ENCODE measurements at regions not wholly inside any gene's neighbourhood (a gene's known extent, or its start where the extent isn't known, plus 50 kb on each side); places are given as distances from the start of the nearest gene placed in this dataset.
"Not testable (repeated sequence)": the region's sequence is repeated elsewhere in the genome, so short reads cannot be mapped to it uniquely, and the experiment has no call there.

DNA sequence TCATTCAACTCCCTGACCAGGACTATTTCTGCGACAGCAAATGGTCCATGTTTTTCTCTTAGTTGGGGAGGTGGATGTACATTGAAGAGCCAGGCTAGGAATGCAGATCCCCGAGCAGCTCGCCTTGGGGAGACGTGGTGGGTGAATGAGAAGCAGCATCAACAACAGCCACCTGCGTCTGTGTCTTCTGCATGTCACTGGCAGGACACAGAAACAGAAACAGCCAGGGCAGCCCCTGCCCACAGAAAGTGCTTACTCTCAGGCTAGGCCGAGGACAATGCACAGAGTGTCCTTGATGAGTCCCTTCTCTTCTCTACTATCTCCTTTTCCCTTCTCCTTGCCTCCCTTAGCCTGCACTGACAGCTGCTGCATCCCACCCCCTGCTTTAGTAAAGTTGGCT, 541.9 kb upstream of the CADM1 start:
- WGBS (ENCODE audit: insufficient coverage), result 75% methylated on average over 5 of the region's 6 CpGs
- Mint-ChIP-seq H3K36me3 (no peaks in the 10 kb centered on the region), H3K4me3 (no peak overlapping the region), H3K9me3 (peaks cover 0 to 4% (median 0%) of the 10 kb centered on the region in 3 donors), H3K4me1 (no peaks in the 10 kb centered on the region), H3K27me3 (no peaks in the 10 kb centered on the region), H3K27ac (no peak overlapping the region)
- no peak overlapping the region for H3K4me3 ChIP-seq (ENCODE audit: control insufficient read depth in 1 of 2, extremely low read depth in 1 of 2, low read length in 1 of 2)
- no peaks in the 10 kb centered on the region for H3K36me3 ChIP-seq (ENCODE audit: control insufficient read depth in 2 of 2, extremely low read depth in 1 of 2, insufficient read depth in 1 of 2, low read length in 1 of 2)
- ChIA-PET POLR2A (no interaction called here), CTCF (no interaction called here)
- H3K27me3 ChIP-seq (replicated peaks in 1 of 2; ENCODE audit: control insufficient read depth in 2 of 2, extremely low read depth in 1 of 2, insufficient read depth in 2 of 2, low read length in 1 of 2), result no peaks in the 10 kb centered on the region
- no peaks in the 10 kb centered on the region for H3K9me3 ChIP-seq
- H3K4me1 ChIP-seq (ENCODE audit: control insufficient read depth in 1 of 2, extremely low read depth in 1 of 2, insufficient read depth in 2 of 2, low read length in 2 of 2), result no peaks in the 10 kb centered on the region
- no peak for DNase-seq
- no peak for ATAC-seq (replicated peaks in 1 of 4)
- H3K27ac ChIP-seq (ENCODE audit: low read length), result no peak overlapping the region

DNA sequence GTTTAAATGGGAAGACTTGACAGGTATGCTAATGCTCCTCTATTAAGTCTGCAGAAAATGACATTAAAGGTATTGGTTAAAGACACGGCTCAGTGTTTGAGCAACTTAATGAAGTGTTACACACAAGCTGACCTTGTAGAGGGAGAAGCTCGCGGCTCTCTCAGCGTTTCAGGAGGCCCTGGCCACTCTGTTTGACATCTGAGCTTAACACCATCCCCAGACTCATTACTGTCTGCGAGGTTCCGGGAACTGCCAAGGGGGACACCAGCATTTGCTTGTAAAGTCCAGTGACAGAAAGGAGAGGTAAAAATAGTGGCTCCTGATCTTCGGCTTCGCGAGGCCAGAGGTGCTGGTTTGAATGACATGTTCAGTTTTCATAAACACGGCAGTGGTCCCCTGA, 540.7 kb upstream of the CADM1 start:
- no peak for DNase-seq
- WGBS (ENCODE audit: insufficient coverage), result 95% methylated on average over 6 of the region's 10 CpGs
- Mint-ChIP-seq H3K4me1 (no peaks in the 10 kb centered on the region), H3K9me3 (peaks cover 0 to 4% (median 0%) of the 10 kb centered on the region in 3 donors), H3K4me3 (no peak overlapping the region), H3K36me3 (no peaks in the 10 kb centered on the region), H3K27me3 (peaks cover 0 to 3% of the 10 kb centered on the region in 2 donors), H3K27ac (no peak overlapping the region)
- no peak overlapping the region for H3K27ac ChIP-seq (ENCODE audit: low read length)
- H3K4me1 ChIP-seq (ENCODE audit: control insufficient read depth in 1 of 2, extremely low read depth in 1 of 2, insufficient read depth in 2 of 2, low read length in 2 of 2), result no peaks in the 10 kb centered on the region
- no peaks in the 10 kb centered on the region for H3K9me3 ChIP-seq
- no peaks in the 10 kb centered on the region for H3K27me3 ChIP-seq (replicated peaks in 1 of 2; ENCODE audit: control insufficient read depth in 2 of 2, extremely low read depth in 1 of 2, insufficient read depth in 2 of 2, low read length in 1 of 2)
- no peak for ATAC-seq (replicated peaks in 1 of 4)
- H3K4me3 ChIP-seq (ENCODE audit: control insufficient read depth in 1 of 2, extremely low read depth in 1 of 2, low read length in 1 of 2), result no peak overlapping the region
- ChIA-PET CTCF (no interaction called here), POLR2A (no interaction called here)
- no peaks in the 10 kb centered on the region for H3K36me3 ChIP-seq (ENCODE audit: control insufficient read depth in 2 of 2, extremely low read depth in 1 of 2, insufficient read depth in 1 of 2, low read length in 1 of 2)

DNA sequence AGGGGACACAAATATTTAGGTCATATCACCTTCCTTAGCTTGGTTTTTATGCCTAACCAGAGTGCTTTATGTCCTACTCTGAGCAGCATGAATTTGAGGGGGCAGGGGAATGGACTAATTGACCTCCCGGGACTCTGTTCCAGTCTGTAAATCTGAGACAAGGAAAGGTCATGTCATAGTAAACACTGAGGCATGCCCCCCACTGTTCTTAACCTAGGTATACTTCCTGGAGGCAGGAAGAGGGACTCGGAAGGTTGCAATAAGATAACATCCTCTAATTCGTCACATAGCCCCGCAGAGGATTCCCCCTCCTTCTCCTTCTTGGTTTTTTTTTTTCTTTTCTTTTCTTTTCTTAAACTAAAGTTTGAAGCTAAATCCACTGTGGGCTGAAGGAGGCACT, 540.3 kb upstream of the CADM1 start:
- no CpG with 5 or more reads among the region's 4 CpGs for WGBS (ENCODE audit: insufficient coverage)
- H3K9me3 ChIP-seq, result no peaks in the 10 kb centered on the region
- H3K4me3 ChIP-seq (ENCODE audit: control insufficient read depth in 1 of 2, extremely low read depth in 1 of 2, low read length in 1 of 2), result no peak overlapping the region
- H3K36me3 ChIP-seq (ENCODE audit: control insufficient read depth in 2 of 2, extremely low read depth in 1 of 2, insufficient read depth in 1 of 2, low read length in 1 of 2), result no peaks in the 10 kb centered on the region
- H3K27ac ChIP-seq (ENCODE audit: low read length), result no peak overlapping the region
- peaks cover 0 to 3% of the 10 kb centered on the region in 2 donors for H3K27me3 Mint-ChIP-seq
- ATAC-seq (replicated peaks in 1 of 4) (no peak), DNase-seq (no peak)
- no peaks in the 10 kb centered on the region for H3K4me1 ChIP-seq (ENCODE audit: control insufficient read depth in 1 of 2, extremely low read depth in 1 of 2, insufficient read depth in 2 of 2, low read length in 2 of 2)
- POLR2A ChIA-PET, result no interaction called here
- CTCF ChIA-PET, result no interaction called here
- no peak overlapping the region for H3K27ac Mint-ChIP-seq
- no peaks in the 10 kb centered on the region for H3K27me3 ChIP-seq (replicated peaks in 1 of 2; ENCODE audit: control insufficient read depth in 2 of 2, extremely low read depth in 1 of 2, insufficient read depth in 2 of 2, low read length in 1 of 2)
- H3K4me3 Mint-ChIP-seq, result no peak overlapping the region
- H3K9me3 Mint-ChIP-seq, result peaks cover 0 to 4% (median 0%) of the 10 kb centered on the region in 3 donors
- no peaks in the 10 kb centered on the region for H3K36me3 Mint-ChIP-seq
- H3K4me1 Mint-ChIP-seq, result no peaks in the 10 kb centered on the region

DNA sequence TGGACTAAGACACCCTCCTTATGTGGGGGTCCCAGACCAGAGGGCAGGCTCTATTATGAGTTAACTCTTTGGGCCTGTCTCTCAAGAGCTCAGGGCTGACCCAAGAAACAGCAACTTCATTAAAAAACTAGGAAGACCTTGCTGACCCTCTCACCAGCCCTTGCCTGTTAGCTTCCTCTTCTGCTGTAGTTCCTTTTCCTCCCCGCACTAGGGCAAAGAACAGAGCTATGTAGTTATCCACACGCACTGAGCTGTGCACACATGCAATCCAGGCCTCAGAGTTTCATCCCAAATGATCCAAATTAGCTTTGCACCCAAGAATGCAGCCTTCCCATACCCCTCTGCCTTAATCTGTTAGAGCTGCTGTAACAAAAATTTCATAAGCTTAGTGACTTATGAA, 539.6 kb upstream of the CADM1 start:
- H3K4me3 Mint-ChIP-seq, result no peak overlapping the region
- ChIA-PET CTCF (no interaction called here), POLR2A (no interaction called here)
- no peaks in the 10 kb centered on the region for H3K9me3 ChIP-seq
- no peak for DNase-seq
- H3K9me3 Mint-ChIP-seq, result peaks cover 0 to 2% (median 0%) of the 10 kb centered on the region in 3 donors
- H3K4me3 ChIP-seq (ENCODE audit: control insufficient read depth in 1 of 2, extremely low read depth in 1 of 2, low read length in 1 of 2), result no peak overlapping the region
- H3K27ac ChIP-seq (ENCODE audit: low read length), result no peak overlapping the region
- ATAC-seq (replicated peaks in 1 of 4), result no peak
- H3K27me3 Mint-ChIP-seq, result peaks cover 0 to 3% of the 10 kb centered on the region in 2 donors
- no peaks in the 10 kb centered on the region for H3K36me3 ChIP-seq (ENCODE audit: control insufficient read depth in 2 of 2, extremely low read depth in 1 of 2, insufficient read depth in 1 of 2, low read length in 1 of 2)
- H3K27ac Mint-ChIP-seq, result no peak overlapping the region
- H3K4me1 ChIP-seq (ENCODE audit: control insufficient read depth in 1 of 2, extremely low read depth in 1 of 2, insufficient read depth in 2 of 2, low read length in 2 of 2), result no peaks in the 10 kb centered on the region
- H3K36me3 Mint-ChIP-seq, result no peaks in the 10 kb centered on the region
- 43% methylated on average over 2 of the region's 2 CpGs for WGBS (ENCODE audit: insufficient coverage)
- no peaks in the 10 kb centered on the region for H3K27me3 ChIP-seq (replicated peaks in 1 of 2; ENCODE audit: control insufficient read depth in 2 of 2, extremely low read depth in 1 of 2, insufficient read depth in 2 of 2, low read length in 1 of 2)
- no peaks in the 10 kb centered on the region for H3K4me1 Mint-ChIP-seq

- H3K4me1 ChIP-seq (ENCODE audit: control insufficient read depth in 1 of 2, extremely low read depth in 1 of 2, insufficient read depth in 2 of 2, low read length in 2 of 2); H3K27ac Mint-ChIP-seq; H3K4me3 ChIP-seq (ENCODE audit: control insufficient read depth in 1 of 2, extremely low read depth in 1 of 2, low read length in 1 of 2); H3K27me3 ChIP-seq (replicated peaks in 1 of 2; ENCODE audit: control insufficient read depth in 2 of 2, extremely low read depth in 1 of 2, insufficient read depth in 2 of 2, low read length in 1 of 2); H3K36me3 Mint-ChIP-seq; H3K9me3 Mint-ChIP-seq; POLR2A ChIA-PET; H3K4me3 Mint-ChIP-seq; H3K36me3 ChIP-seq (ENCODE audit: control insufficient read depth in 2 of 2, extremely low read depth in 1 of 2, insufficient read depth in 1 of 2, low read length in 1 of 2); ATAC-seq (replicated peaks in 1 of 4); H3K27ac ChIP-seq (ENCODE audit: low read length); H3K4me1 Mint-ChIP-seq; H3K9me3 ChIP-seq; H3K27me3 Mint-ChIP-seq; DNase-seq: not testable (repeated sequence)
- 67% methylated on average over 1 of the region's 6 CpGs for WGBS (ENCODE audit: insufficient coverage)
- CTCF ChIA-PET, result interaction anchor here in 1 of 2 donors (0.6 kb wide), 1 partner anchor 550 kb away, joined by 4 read pairs; no protein-coding TSS in a partner anchor
Measured at GRCh38 chr11:116043059-116043458, 538.8 kb upstream of the CADM1 start.

GRCh38 chr11:116042146-116042545, 537.9 kb upstream of the CADM1 start:
- Mint-ChIP-seq H3K4me1 (no peaks in the 10 kb centered on the region), H3K27me3 (peaks cover 0 to 3% of the 10 kb centered on the region in 2 donors), H3K27ac (no peak overlapping the region), H3K9me3 (no peaks in the 10 kb centered on the region), H3K4me3 (no peak overlapping the region), H3K36me3 (no peaks in the 10 kb centered on the region)
- no peaks in the 10 kb centered on the region for H3K9me3 ChIP-seq
- CTCF ChIA-PET, result interaction anchor here in 1 of 2 donors (0.6 kb wide), 1 partner anchor 470 kb away, joined by 7 read pairs; no protein-coding TSS in a partner anchor
- POLR2A ChIA-PET, result no interaction called here
- no peaks in the 10 kb centered on the region for H3K36me3 ChIP-seq (ENCODE audit: control insufficient read depth in 2 of 2, extremely low read depth in 1 of 2, insufficient read depth in 1 of 2, low read length in 1 of 2)
- no peaks in the 10 kb centered on the region for H3K27me3 ChIP-seq (replicated peaks in 1 of 2; ENCODE audit: control insufficient read depth in 2 of 2, extremely low read depth in 1 of 2, insufficient read depth in 2 of 2, low read length in 1 of 2)
- DNase-seq (no peak), ATAC-seq (replicated peaks in 1 of 4) (no peak)
- no peak overlapping the region for H3K4me3 ChIP-seq (ENCODE audit: control insufficient read depth in 1 of 2, extremely low read depth in 1 of 2, low read length in 1 of 2)
- no peaks in the 10 kb centered on the region for H3K4me1 ChIP-seq (ENCODE audit: control insufficient read depth in 1 of 2, extremely low read depth in 1 of 2, insufficient read depth in 2 of 2, low read length in 2 of 2)
- 86% methylated on average over 1 of the region's 4 CpGs for WGBS (ENCODE audit: insufficient coverage)
- no peak overlapping the region for H3K27ac ChIP-seq (ENCODE audit: low read length)

DNA sequence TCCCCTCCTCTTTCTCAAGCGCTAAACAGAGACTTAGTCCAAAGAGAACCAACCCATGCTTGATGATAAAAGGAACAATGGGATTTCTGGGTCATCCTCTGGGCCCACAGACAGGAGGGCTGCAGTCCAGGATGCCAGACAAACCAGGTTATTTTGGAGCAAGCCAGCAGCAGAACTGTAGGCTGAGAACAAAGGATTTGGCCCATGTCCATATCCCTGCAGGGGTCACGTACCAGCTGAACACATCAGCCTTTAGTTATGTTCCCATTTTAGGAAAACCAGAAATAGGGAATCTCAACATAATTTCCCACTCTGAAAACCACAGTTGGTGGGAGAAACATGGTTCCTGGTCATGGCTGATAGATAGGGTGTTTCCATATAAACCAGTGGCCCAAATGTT, 533.6 kb upstream of the CADM1 start:
- H3K9me3 Mint-ChIP-seq, result peaks cover 0 to under 1% (median under 1%) of the 10 kb centered on the region in 3 donors
- H3K4me1 Mint-ChIP-seq, result no peaks in the 10 kb centered on the region
- no peaks in the 10 kb centered on the region for H3K36me3 ChIP-seq (ENCODE audit: control insufficient read depth in 2 of 2, extremely low read depth in 1 of 2, insufficient read depth in 1 of 2, low read length in 1 of 2)
- no peak overlapping the region for H3K4me3 Mint-ChIP-seq
- ATAC-seq (replicated peaks in 1 of 4) (no peak), DNase-seq (no peak)
- H3K27me3 ChIP-seq (replicated peaks in 1 of 2; ENCODE audit: control insufficient read depth in 2 of 2, extremely low read depth in 1 of 2, insufficient read depth in 2 of 2, low read length in 1 of 2), result no peaks in the 10 kb centered on the region
- no peaks in the 10 kb centered on the region for H3K36me3 Mint-ChIP-seq
- H3K27me3 Mint-ChIP-seq, result peaks cover 0 to 5% of the 10 kb centered on the region in 2 donors
- no peak overlapping the region for H3K27ac Mint-ChIP-seq
- ChIA-PET POLR2A (no interaction called here), CTCF (no interaction called here)
- H3K4me3 ChIP-seq (ENCODE audit: control insufficient read depth in 1 of 2, extremely low read depth in 1 of 2, low read length in 1 of 2), result no peak overlapping the region
- H3K27ac ChIP-seq (ENCODE audit: low read length), result no peak overlapping the region
- 83% methylated on average over 1 of the region's 2 CpGs for WGBS (ENCODE audit: insufficient coverage)
- H3K9me3 ChIP-seq, result no peaks in the 10 kb centered on the region
- no peaks in the 10 kb centered on the region for H3K4me1 ChIP-seq (ENCODE audit: control insufficient read depth in 1 of 2, extremely low read depth in 1 of 2, insufficient read depth in 2 of 2, low read length in 2 of 2)
